CD8-positive, alpha-beta memory T cell (primary cell): ENCODE measurements at regions not wholly inside any gene's neighbourhood (a gene's known extent, or its start where the extent isn't known, plus 50 kb on each side); places are given as distances from the start of the nearest gene placed in this dataset.
"Not testable (repeated sequence)": the region's sequence is repeated elsewhere in the genome, so short reads cannot be mapped to it uniquely, and the experiment has no call there.

Source experiments
- CTCF ChIA-PET: fragments of 350-600 bp; sonication (Branson Sonifier 250); formaldehyde crosslinking; loops from one replicate; lab custom pipeline; 2021; ENCODE audit warnings: antibody characterized with exemption; lab: Charles Lee
- POLR2A ChIA-PET: fragments of 350-600 bp; sonication (Branson Sonifier 250); formaldehyde crosslinking; loops from one replicate; lab custom pipeline; 2021; ENCODE audit warnings: antibody characterized with exemption; lab: Charles Lee
- DNase-seq, 5 donors: peaks; one replicate each; pipeline versions ENCODE4 v3.0.0 to v3.0.0-alpha.2; 2020 to 2022; ENCODE audit warnings: mixed read lengths in 1 of 5
- H3K27ac ChIP-seq: one replicate; pipeline ENCODE4 v1.7.0; 2013; ENCODE audit warnings: low read depth, mild to moderate bottlenecking, low read length, moderate library complexity
- H3K27me3 ChIP-seq: 2 replicates; pipeline ENCODE4 v1.7.0; 2013; ENCODE audit warnings: low read length, mild to moderate bottlenecking; ENCODE audit not compliant: insufficient read depth, poor library complexity, severe bottlenecking
- H3K36me3 ChIP-seq: 2 replicates; pipeline ENCODE4 v1.7.0; 2013; ENCODE audit warnings: mild to moderate bottlenecking, low read length, moderate library complexity; ENCODE audit not compliant: insufficient read depth
- H3K4me1 ChIP-seq: 2 replicates; pipeline ENCODE4 v1.7.0; 2013; ENCODE audit warnings: mild to moderate bottlenecking, low read length, moderate library complexity; ENCODE audit not compliant: insufficient read depth
- H3K4me3 ChIP-seq: 2 replicates; pipeline ENCODE4 v1.7.0; 2013; ENCODE audit warnings: mild to moderate bottlenecking, low read length
- H3K9me3 ChIP-seq: 2 replicates; pipeline ENCODE4 v1.7.0; 2013; ENCODE audit warnings: mild to moderate bottlenecking, low read length
- H3K27ac Mint-ChIP-seq, 8 donors: one replicate each; pipeline ENCODE4 v1.8.0; 2020 to 2021; ENCODE audit warnings: mixed read lengths in 8 of 8, mild to moderate bottlenecking in 6 of 8, inconsistent platforms in 3 of 8, moderate library complexity in 3 of 8
- H3K27me3 Mint-ChIP-seq, 2 donors: one replicate each; pipeline ENCODE4 v1.8.0; 2020 to 2021; ENCODE audit warnings: mixed read lengths in 2 of 2, mild to moderate bottlenecking in 1 of 2, moderate library complexity in 1 of 2
- H3K36me3 Mint-ChIP-seq, 3 donors: one replicate each; pipeline ENCODE4 v1.8.0; 2020 to 2021; ENCODE audit warnings: mixed read lengths in 3 of 3, inconsistent platforms in 1 of 3, mild to moderate bottlenecking in 1 of 3
- H3K4me1 Mint-ChIP-seq, 3 donors: one replicate each; pipeline ENCODE4 v1.8.0; 2020 to 2021; ENCODE audit warnings: mixed read lengths in 3 of 3, inconsistent platforms in 1 of 3, mild to moderate bottlenecking in 1 of 3
- H3K4me3 Mint-ChIP-seq, 7 donors: one replicate each; pipeline ENCODE4 v1.8.0; 2020 to 2021; ENCODE audit warnings: mixed read lengths in 7 of 7, mild to moderate bottlenecking in 6 of 7, moderate library complexity in 4 of 7, inconsistent platforms in 2 of 7
- H3K9me3 Mint-ChIP-seq, 5 donors: one replicate each; pipeline ENCODE4 v1.8.0; 2020 to 2022; ENCODE audit warnings: mixed read lengths in 5 of 5, mild to moderate bottlenecking in 3 of 5, moderate library complexity in 2 of 5, inconsistent platforms in 1 of 5

- DNase-seq, result no peak
- H3K9me3 ChIP-seq, result no peaks in the 10 kb centered on the region
- H3K4me3 ChIP-seq, result no peak overlapping the region
- H3K36me3 Mint-ChIP-seq, result no peaks in the 10 kb centered on the region
- no peaks in the 10 kb centered on the region for H3K4me1 ChIP-seq
- H3K27me3 Mint-ChIP-seq, result peaks cover 0 to 5% of the 10 kb centered on the region in 2 donors
- no peak overlapping the region for H3K27ac ChIP-seq
- no peaks in the 10 kb centered on the region for H3K4me1 Mint-ChIP-seq
- H3K27ac Mint-ChIP-seq, result no peak overlapping the region
- CTCF ChIA-PET, result interaction anchor here (0.7 kb wide), 1 partner anchor 11 kb away, joined by 3 read pairs; no protein-coding TSS in a partner anchor
- no peaks in the 10 kb centered on the region for H3K27me3 ChIP-seq
- no peak overlapping the region for H3K4me3 Mint-ChIP-seq
- POLR2A ChIA-PET, result no interaction called here
- H3K36me3 ChIP-seq, result no peaks in the 10 kb centered on the region
- H3K9me3 Mint-ChIP-seq, result peaks cover 0 to 4% (median 0%) of the 10 kb centered on the region in 5 donors
Observed at GRCh38 chr2:223185638-223186037, 133.6 kb downstream of the KCNE4 start.

GRCh38 chr2:223187256-223187655 is 135.3 kb downstream of the KCNE4 start:
- Histone ChIP-seq H3K9me3 (no peaks in the 10 kb centered on the region), H3K4me1 (no peaks in the 10 kb centered on the region), H3K4me3 (no peak overlapping the region), H3K27me3 (no peaks in the 10 kb centered on the region), H3K36me3 (no peaks in the 10 kb centered on the region), H3K27ac (no peak overlapping the region)
- H3K9me3 Mint-ChIP-seq, result peaks cover 0 to 4% (median 1%) of the 10 kb centered on the region in 5 donors
- peaks cover 0 to 5% of the 10 kb centered on the region in 2 donors for H3K27me3 Mint-ChIP-seq
- H3K27ac Mint-ChIP-seq, result no peak overlapping the region
- CTCF ChIA-PET, result no interaction called here
- POLR2A ChIA-PET, result no interaction called here
- no peaks in the 10 kb centered on the region for H3K36me3 Mint-ChIP-seq
- no peak overlapping the region for H3K4me3 Mint-ChIP-seq
- DNase-seq, result no peak
- no peaks in the 10 kb centered on the region for H3K4me1 Mint-ChIP-seq

GRCh38 chr2:223190561-223191206 is 138.7 kb downstream of the KCNE4 start:
- H3K27me3 Mint-ChIP-seq, H3K4me3 ChIP-seq, H3K27ac ChIP-seq, H3K4me1 Mint-ChIP-seq, POLR2A ChIA-PET, H3K27ac Mint-ChIP-seq, H3K9me3 Mint-ChIP-seq, DNase-seq, H3K27me3 ChIP-seq, H3K4me1 ChIP-seq, H3K4me3 Mint-ChIP-seq, H3K9me3 ChIP-seq, H3K36me3 ChIP-seq, H3K36me3 Mint-ChIP-seq, CTCF ChIA-PET: not testable (repeated sequence)

GRCh38 chr2:223196331-223196730 is 144.3 kb downstream of the KCNE4 start:
- Mint-ChIP-seq H3K4me1 (no peaks in the 10 kb centered on the region), H3K9me3 (peaks cover 0 to 8% (median 4%) of the 10 kb centered on the region in 5 donors), H3K27me3 (peaks cover 0 to 7% of the 10 kb centered on the region in 2 donors), H3K27ac (no peak overlapping the region), H3K36me3 (no peaks in the 10 kb centered on the region), H3K4me3 (no peak overlapping the region)
- no peak overlapping the region for H3K4me3 ChIP-seq
- no peaks in the 10 kb centered on the region for H3K36me3 ChIP-seq
- H3K27ac ChIP-seq, result no peak overlapping the region
- no peaks in the 10 kb centered on the region for H3K4me1 ChIP-seq
- ChIA-PET POLR2A (no interaction called here), CTCF (no interaction called here)
- H3K9me3 ChIP-seq, result no peaks in the 10 kb centered on the region
- no peak for DNase-seq
- H3K27me3 ChIP-seq, result no peaks in the 10 kb centered on the region

DNA sequence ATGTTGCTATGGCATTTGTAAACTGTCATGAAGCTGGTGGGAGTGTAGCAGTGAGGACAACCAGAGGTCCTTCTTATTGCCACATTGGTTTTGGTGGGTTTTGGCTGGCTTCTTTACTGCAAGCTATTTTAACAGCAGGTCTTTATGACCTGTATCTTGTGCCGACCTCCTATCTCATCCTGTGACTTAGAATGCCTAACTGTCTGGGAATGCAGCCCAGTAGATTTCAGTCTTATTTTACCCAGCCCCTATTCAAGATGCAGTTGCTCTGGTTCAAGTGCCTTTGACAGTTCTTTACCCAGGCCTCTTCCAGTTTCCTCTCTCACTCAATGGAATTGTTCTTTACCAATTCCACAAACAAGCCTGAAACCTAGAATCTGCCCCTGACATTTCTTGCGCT is 145.1 kb downstream of the KCNE4 start:
- no peak for DNase-seq
- POLR2A ChIA-PET, result no interaction called here
- CTCF ChIA-PET, result no interaction called here

DNA sequence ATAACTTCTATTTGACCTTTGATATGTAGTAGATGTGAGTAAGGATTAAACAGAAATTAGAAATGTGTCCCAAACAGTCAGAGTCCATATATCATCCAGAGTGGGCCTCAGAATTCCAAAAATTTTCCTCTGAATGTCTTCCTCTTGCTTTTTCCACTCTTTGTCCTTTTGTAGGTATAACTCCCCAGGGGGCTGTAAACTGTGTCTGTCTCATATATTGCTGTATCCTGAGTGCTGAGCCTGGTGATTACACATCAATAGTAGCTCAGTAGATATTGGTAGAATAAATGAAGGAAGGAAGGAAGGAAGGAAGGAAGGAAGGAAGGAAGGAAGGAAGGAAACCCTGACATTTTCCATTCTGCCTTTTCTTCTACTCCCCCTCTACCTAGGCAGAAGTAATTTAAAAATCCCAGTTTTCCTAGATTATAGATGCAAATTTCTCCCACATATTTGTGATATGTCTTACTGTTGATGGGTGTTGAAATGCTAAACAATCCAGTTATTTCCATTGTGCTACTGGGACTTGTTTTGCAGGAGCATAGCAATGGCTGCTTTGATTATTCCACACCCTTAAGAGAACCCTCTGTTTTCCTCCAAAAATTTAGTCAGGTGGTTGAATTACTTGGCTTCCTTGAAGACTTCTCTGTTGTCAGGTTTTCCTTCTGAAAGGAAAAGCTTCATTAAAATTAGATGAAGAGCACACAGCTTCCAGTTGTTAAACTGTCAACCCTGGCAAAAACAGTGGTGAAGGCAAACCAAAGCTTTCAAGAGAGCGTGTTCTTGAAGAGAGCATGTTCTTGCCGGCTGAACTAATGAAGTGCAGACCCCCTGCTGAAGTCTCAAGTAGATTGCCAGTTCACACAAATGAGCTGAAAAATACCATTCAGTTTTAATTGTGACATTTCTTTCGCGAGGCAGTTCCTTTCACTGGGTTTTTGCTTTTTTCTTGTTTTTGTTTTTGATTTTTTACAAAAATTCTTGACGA is 147.8 kb downstream of the KCNE4 start:
- no peaks in the 10 kb centered on the region for H3K36me3 Mint-ChIP-seq
- peaks cover 0 to 8% (median 3%) of the 10 kb centered on the region in 5 donors for H3K9me3 Mint-ChIP-seq
- no peaks in the 10 kb centered on the region for H3K27me3 Mint-ChIP-seq
- H3K4me3 Mint-ChIP-seq, result no peak overlapping the region
- no peak for DNase-seq
- CTCF ChIA-PET, result no interaction called here
- Histone ChIP-seq H3K4me3 (no peak overlapping the region), H3K9me3 (no peaks in the 10 kb centered on the region), H3K36me3 (no peaks in the 10 kb centered on the region), H3K4me1 (no peaks in the 10 kb centered on the region), H3K27me3 (no peaks in the 10 kb centered on the region), H3K27ac (no peak overlapping the region)
- no peak overlapping the region for H3K27ac Mint-ChIP-seq
- POLR2A ChIA-PET, result no interaction called here
- H3K4me1 Mint-ChIP-seq, result no peaks in the 10 kb centered on the region

More for the DNA sequence above, 145.1 kb downstream of the KCNE4 start:
- Histone ChIP-seq H3K4me3 (no peak overlapping the region), H3K36me3 (no peaks in the 10 kb centered on the region), H3K9me3 (no peaks in the 10 kb centered on the region), H3K27ac (no peak overlapping the region), H3K27me3 (no peaks in the 10 kb centered on the region), H3K4me1 (no peaks in the 10 kb centered on the region)
- H3K4me3 Mint-ChIP-seq, result no peak overlapping the region
- peaks cover 0 to 7% of the 10 kb centered on the region in 2 donors for H3K27me3 Mint-ChIP-seq
- H3K36me3 Mint-ChIP-seq, result no peaks in the 10 kb centered on the region
- H3K9me3 Mint-ChIP-seq, result peaks cover 0 to 8% (median 3%) of the 10 kb centered on the region in 5 donors
- H3K27ac Mint-ChIP-seq, result no peak overlapping the region
- H3K4me1 Mint-ChIP-seq, result no peaks in the 10 kb centered on the region

GRCh38 chr2:223203971-223204929 is 152.3 kb downstream of the KCNE4 start:
- DNase-seq, result no peak
- Mint-ChIP-seq H3K36me3 (no peaks in the 10 kb centered on the region), H3K4me3 (no peak overlapping the region), H3K9me3 (peaks cover 3 to 10% (median 7%) of the 10 kb centered on the region in 5 donors), H3K4me1 (no peaks in the 10 kb centered on the region), H3K27ac (no peak overlapping the region), H3K27me3 (peaks cover 0 to 2% of the 10 kb centered on the region in 2 donors)
- no peaks in the 10 kb centered on the region for H3K36me3 ChIP-seq
- no peaks in the 10 kb centered on the region for H3K9me3 ChIP-seq
- CTCF ChIA-PET, result no interaction called here
- no peaks in the 10 kb centered on the region for H3K27me3 ChIP-seq
- POLR2A ChIA-PET, result no interaction called here
- H3K4me1 ChIP-seq, result no peaks in the 10 kb centered on the region
- no peak overlapping the region for H3K27ac ChIP-seq
- no peak overlapping the region for H3K4me3 ChIP-seq
